ENCODE measurements at regions not wholly inside any gene's neighbourhood (a gene's known extent, or its start where the extent isn't known, plus 50 kb on each side); places are given as distances from the start of the nearest gene placed in this dataset.
A peak's percentile ranks its signal among the peaks of the same experiment; 100 is the strongest.
"Not testable (repeated sequence)": the region's sequence is repeated elsewhere in the genome, so short reads cannot be mapped to it uniquely, and the experiment has no call there.

DNA sequence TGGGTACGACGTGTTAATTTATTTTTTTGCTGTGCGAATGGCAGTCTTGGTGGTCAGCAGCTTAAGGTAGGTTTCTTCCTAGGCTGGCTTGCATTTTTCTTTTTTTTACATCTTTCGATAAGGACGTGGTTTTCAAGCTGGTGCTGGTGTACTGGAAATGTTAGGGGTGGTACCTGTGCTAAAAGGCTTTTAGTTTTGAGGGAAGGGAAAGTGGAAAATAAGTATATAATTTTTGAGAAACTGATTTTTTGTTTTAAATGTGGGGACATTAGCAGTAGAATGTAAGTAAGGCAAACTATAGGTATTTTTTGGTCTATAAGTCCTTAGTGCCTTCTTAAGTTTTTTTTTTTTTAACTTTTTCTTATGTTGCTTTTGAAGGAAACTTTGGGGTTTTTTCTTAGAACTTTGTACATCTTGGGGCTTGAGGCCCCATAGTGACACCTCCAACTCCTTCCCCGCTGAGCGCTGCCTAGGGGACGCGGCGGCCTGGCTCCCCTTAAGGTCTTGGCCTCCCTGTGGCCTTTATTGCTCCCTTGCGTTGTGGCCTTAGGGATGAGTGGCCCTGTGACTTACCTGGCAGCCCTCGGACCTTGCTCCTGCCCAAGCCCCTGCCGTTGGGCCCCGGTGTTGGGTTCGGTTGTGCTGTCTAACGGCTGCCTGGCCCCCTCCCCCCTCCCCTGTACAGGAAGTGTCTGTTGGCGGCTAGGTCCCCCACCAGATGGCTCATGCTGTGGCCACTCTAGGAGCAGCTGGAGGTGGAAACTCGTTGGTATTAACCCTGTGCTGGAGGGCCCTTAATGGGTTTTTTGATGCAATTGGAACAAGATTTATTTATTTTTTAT, 88.0 kb upstream of the RPRML start:
- H3K36me3 ChIP-seq (ENCODE audit: control insufficient read depth, insufficient read depth, low read length) = no peaks in the 10 kb centered on the region
- peak overlapping the region; percentile 93 for H3K27ac ChIP-seq (ENCODE audit: low read depth, low read length)
- no peaks in the 10 kb centered on the region for H3K27me3 ChIP-seq (ENCODE audit: control insufficient read depth, insufficient read depth, low read length)
- peak overlapping the region; percentile 88 for H3K4me3 ChIP-seq (ENCODE audit: low read length)
- no peaks in the 10 kb centered on the region for H3K4me1 ChIP-seq (ENCODE audit: control insufficient read depth, insufficient read depth, low read length)
- H3K9ac ChIP-seq (ENCODE audit: low read length) = peak overlapping the region; percentile 97

DNA sequence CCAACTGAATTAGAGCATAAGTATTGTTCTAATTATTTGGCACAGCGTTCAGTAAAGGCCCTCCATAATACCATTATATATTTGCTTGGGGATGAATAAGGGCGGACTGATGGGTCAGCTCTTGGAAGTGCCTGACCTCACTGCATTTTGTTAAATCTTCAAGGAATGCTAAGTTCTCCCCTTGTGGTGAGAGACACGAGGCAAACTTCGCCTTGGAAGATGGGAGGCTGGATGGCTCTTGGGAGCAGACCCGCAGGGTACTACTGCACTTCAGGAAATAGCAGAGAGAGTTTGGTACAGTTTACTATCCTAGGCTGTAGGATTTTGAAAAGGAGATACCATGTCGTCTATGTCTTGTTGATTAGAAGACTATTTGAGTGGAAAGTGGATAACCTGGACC, 87.0 kb upstream of the RPRML start:
- no peak overlapping the region for H3K4me3 ChIP-seq (ENCODE audit: low read length)
- no peaks in the 10 kb centered on the region for H3K27me3 ChIP-seq (ENCODE audit: control insufficient read depth, insufficient read depth, low read length)
- no peak overlapping the region for H3K27ac ChIP-seq (ENCODE audit: low read depth, low read length)
- H3K4me1 ChIP-seq (ENCODE audit: control insufficient read depth, insufficient read depth, low read length) = no peaks in the 10 kb centered on the region
- no peaks in the 10 kb centered on the region for H3K36me3 ChIP-seq (ENCODE audit: control insufficient read depth, insufficient read depth, low read length)
- no peak overlapping the region for H3K9ac ChIP-seq (ENCODE audit: low read length)

DNA sequence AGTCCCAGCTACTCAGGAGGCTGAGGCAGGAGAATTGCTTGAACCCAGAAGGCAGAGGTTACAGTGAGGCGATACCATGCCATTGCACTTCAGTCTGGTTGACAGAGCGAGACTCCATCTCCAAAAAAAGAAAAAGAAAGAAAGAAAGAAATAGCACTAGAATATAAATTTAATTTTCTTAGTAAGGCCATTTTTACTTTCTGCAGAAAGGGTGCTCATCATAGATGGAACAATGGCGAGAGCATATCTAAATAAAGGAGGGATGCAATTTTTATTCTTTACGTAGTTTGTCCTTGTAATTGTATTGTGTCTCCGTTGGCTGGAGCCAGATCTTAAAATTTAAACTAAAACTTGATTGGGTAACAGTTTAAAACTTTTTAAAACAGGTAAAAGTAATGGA, 85.6 kb upstream of the RPRML start:
- no peak overlapping the region for H3K9ac ChIP-seq (ENCODE audit: low read length)
- no peaks in the 10 kb centered on the region for H3K36me3 ChIP-seq (ENCODE audit: control insufficient read depth, insufficient read depth, low read length)
- H3K4me3 ChIP-seq (ENCODE audit: low read length) = no peak overlapping the region
- H3K4me1 ChIP-seq (ENCODE audit: control insufficient read depth, insufficient read depth, low read length) = no peaks in the 10 kb centered on the region
- H3K27ac ChIP-seq (ENCODE audit: low read depth, low read length) = no peak overlapping the region
- H3K27me3 ChIP-seq (ENCODE audit: control insufficient read depth, insufficient read depth, low read length) = no peaks in the 10 kb centered on the region

DNA sequence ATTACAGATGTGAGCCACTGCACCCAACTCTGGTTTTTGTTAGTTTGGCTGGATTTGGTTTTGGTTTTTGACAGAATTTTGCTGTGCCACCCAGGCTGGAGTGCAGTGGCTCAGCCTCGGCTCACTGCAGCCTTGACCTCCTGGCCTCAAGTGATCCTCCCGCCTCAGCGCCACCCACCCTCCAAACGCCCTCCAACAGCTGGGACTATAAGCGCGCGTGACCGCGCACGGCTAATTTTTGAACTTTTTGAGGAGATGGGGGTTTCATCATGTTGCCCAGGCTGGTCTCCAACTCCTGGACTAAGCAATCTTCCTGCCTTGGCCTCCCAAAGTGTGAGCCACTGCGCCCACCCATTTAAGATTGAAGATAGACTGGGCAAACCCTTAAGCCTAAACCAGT, 84.4 kb upstream of the RPRML start:
- no peaks in the 10 kb centered on the region for H3K36me3 ChIP-seq (ENCODE audit: control insufficient read depth, insufficient read depth, low read length)
- no peaks in the 10 kb centered on the region for H3K27me3 ChIP-seq (ENCODE audit: control insufficient read depth, insufficient read depth, low read length)
- H3K4me3 ChIP-seq (ENCODE audit: low read length) = no peak overlapping the region
- H3K9ac ChIP-seq (ENCODE audit: low read length) = no peak overlapping the region
- no peaks in the 10 kb centered on the region for H3K4me1 ChIP-seq (ENCODE audit: control insufficient read depth, insufficient read depth, low read length)
- no peak overlapping the region for H3K27ac ChIP-seq (ENCODE audit: low read depth, low read length)

DNA sequence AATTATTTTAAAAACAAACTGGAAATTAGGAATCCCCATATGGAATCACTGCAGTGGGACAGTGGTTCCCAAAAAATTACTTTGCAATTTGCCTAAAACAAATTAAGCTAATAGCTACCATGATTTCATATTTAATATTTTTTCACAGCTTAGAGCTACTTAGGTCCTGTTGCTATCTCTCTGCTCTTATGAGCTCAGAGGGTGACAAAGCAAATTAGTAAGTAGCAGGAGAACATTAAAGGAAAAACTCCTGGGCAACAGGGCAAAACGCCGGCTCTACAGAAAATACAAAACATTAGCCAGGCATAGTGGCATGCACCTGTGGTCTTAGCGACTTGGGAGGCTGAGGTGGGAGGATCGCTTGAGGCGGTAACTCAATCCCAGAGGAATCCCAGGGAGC, 83.8 kb upstream of the RPRML start:
- H3K9ac ChIP-seq (ENCODE audit: low read length); H3K27ac ChIP-seq (ENCODE audit: low read depth, low read length); H3K36me3 ChIP-seq (ENCODE audit: control insufficient read depth, insufficient read depth, low read length); H3K27me3 ChIP-seq (ENCODE audit: control insufficient read depth, insufficient read depth, low read length); H3K4me1 ChIP-seq (ENCODE audit: control insufficient read depth, insufficient read depth, low read length); H3K4me3 ChIP-seq (ENCODE audit: low read length): not testable (repeated sequence)

DNA sequence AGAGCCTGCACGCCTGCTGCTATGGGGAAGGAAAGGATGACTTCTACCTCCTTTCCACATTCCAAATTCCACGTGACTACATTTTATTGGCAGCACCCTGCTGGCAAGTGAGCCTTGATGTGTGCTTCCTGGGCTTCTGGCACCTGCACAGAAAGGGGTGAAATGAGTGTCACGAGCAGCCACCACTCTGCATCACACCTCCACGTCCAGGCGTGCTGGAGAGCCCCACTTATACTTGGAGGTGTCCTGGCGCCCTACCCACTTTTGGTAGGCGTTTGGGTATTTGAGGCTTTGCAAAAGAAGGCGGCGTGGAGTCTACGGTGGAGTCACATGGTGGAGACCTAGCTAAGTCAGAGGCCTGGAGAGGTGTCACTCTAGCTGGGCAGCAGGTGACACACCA, 81.0 kb upstream of the RPRML start:
- H3K27ac ChIP-seq (ENCODE audit: low read depth, low read length); H3K4me1 ChIP-seq (ENCODE audit: control insufficient read depth, insufficient read depth, low read length); H3K4me3 ChIP-seq (ENCODE audit: low read length); H3K36me3 ChIP-seq (ENCODE audit: control insufficient read depth, insufficient read depth, low read length); H3K27me3 ChIP-seq (ENCODE audit: control insufficient read depth, insufficient read depth, low read length); H3K9ac ChIP-seq (ENCODE audit: low read length): not testable (repeated sequence)

DNA sequence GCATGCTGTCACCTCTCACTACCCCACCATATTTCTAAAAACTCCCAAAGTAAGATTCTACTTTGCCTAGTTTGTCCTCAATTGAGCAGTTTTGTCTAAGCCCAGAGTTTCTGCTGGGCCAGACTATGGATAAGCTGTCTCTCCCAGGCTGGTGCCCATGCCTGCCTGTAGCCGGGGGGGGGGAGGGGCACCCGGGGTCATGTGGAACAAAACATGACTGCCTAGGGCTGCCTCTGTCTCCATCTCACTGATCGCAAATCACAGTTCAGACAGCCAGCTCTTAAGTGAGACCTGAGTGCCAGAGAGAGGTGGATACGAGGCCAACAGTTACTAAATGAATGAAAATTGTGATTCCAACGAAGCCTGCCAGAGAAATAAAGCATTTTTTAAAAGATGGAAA, 78.8 kb upstream of the RPRML start:
- H3K36me3 ChIP-seq (ENCODE audit: control insufficient read depth, insufficient read depth, low read length) = no peaks in the 10 kb centered on the region
- no peaks in the 10 kb centered on the region for H3K27me3 ChIP-seq (ENCODE audit: control insufficient read depth, insufficient read depth, low read length)
- no peak overlapping the region for H3K4me3 ChIP-seq (ENCODE audit: low read length)
- no peak overlapping the region for H3K9ac ChIP-seq (ENCODE audit: low read length)
- H3K4me1 ChIP-seq (ENCODE audit: control insufficient read depth, insufficient read depth, low read length) = no peaks in the 10 kb centered on the region
- H3K27ac ChIP-seq (ENCODE audit: low read depth, low read length) = no peak overlapping the region

DNA sequence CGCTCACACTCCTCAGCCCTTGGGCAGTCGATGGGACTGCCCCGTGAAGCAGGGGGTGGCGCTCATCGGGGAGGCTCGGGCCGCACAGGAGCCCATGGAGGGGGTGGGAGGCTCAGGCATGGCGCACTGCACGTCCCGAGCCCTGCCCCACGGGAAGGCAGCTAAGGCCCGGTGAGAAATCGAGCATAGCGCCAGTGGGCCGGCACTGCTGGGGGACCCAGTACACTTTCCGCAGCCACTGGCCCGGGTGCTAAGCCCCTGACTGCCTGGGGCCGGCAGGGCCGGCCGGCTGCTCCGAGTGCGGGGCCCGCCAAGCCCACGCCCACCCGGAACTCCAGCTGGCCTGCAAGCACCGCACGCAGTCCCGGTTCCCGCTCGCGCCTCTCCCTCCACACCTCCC, 78.2 kb upstream of the RPRML start:
- H3K4me3 ChIP-seq (ENCODE audit: low read length); H3K36me3 ChIP-seq (ENCODE audit: control insufficient read depth, insufficient read depth, low read length); H3K27ac ChIP-seq (ENCODE audit: low read depth, low read length); H3K27me3 ChIP-seq (ENCODE audit: control insufficient read depth, insufficient read depth, low read length); H3K9ac ChIP-seq (ENCODE audit: low read length); H3K4me1 ChIP-seq (ENCODE audit: control insufficient read depth, insufficient read depth, low read length): not testable (repeated sequence)

DNA sequence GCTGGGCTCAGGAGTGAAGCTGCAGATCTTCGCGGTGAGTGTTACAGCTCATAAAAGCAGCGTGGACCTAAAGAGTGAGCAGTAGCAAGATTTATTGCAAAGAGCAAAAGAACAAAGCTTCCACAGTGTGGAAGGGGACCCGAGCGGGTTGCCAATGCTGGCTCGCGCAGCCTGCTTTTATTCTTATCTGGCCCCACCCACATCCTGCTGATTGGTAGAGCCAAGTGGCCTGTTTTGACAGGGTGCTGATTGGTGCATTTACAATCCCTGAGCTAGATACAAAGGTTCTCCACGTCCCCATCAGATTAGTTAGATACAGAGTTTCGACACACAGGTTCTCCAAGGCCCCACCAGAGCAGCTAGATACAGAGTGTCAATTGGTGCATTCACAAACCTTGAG, 77.6 kb upstream of the RPRML start:
- not testable (repeated sequence) for H3K27me3 ChIP-seq (ENCODE audit: control insufficient read depth, insufficient read depth, low read length); H3K4me3 ChIP-seq (ENCODE audit: low read length); H3K36me3 ChIP-seq (ENCODE audit: control insufficient read depth, insufficient read depth, low read length)

More for the DNA sequence above, 77.6 kb upstream of the RPRML start:
- not testable (repeated sequence) for H3K4me1 ChIP-seq (ENCODE audit: control insufficient read depth, insufficient read depth, low read length); H3K27ac ChIP-seq (ENCODE audit: low read depth, low read length); H3K9ac ChIP-seq (ENCODE audit: low read length)

All from rectal smooth muscle tissue (tissue), 1 donor.